ENCODE measurements at regions not wholly inside any gene's neighbourhood (a gene's known extent, or its start where the extent isn't known, plus 50 kb on each side); places are given as distances from the start of the nearest gene placed in this dataset.

DNA sequence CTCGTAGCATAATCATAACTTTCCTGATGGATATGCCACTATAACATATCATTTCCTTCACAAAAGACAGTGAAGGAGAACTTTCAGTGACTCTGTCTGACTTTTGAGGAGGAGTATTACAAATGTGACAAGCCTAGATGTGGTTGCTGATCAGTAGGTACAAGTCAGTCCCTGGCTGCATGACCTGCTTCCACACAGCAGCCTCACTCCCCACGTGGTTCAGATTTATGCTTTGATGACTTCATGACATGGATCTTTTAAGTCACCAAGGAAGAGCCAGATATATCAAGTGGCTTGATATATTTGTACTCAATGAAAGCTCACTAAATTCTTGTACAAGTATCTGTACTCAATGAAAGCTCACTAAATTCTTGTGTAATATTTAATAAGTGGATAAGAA is 50.9 kb upstream of the MKLN1 start:
- H3K27me3 ChIP-seq (replicated peaks; ENCODE audit: control insufficient read depth, insufficient read depth, low read length) = no peaks in the 10 kb centered on the region
- TF ChIP-seq, protein P1, sequence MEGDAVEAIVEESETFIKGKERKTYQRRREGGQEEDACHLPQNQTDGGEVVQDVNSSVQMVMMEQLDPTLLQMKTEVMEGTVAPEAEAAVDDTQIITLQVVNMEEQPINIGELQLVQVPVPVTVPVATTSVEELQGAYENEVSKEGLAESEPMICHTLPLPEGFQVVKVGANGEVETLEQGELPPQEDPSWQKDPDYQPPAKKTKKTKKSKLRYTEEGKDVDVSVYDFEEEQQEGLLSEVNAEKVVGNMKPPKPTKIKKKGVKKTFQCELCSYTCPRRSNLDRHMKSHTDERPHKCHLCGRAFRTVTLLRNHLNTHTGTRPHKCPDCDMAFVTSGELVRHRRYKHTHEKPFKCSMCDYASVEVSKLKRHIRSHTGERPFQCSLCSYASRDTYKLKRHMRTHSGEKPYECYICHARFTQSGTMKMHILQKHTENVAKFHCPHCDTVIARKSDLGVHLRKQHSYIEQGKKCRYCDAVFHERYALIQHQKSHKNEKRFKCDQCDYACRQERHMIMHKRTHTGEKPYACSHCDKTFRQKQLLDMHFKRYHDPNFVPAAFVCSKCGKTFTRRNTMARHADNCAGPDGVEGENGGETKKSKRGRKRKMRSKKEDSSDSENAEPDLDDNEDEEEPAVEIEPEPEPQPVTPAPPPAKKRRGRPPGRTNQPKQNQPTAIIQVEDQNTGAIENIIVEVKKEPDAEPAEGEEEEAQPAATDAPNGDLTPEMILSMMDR (IDR thresholded peaks at IDR 0.05; ENCODE audit: insufficient read depth in 1 of 2, low read depth in 1 of 2, low read length in 1 of 2, severe bottlenecking in 1 of 2, unreplicated experiment in 1 of 2) = no peak
- Mint-ChIP-seq H3K27ac (ENCODE audit: unreplicated experiment) (no peak overlapping the region), H3K27me3 (ENCODE audit: insufficient read depth, unreplicated experiment) (no peaks in the 10 kb centered on the region), H3K4me1 (ENCODE audit: low read depth, unreplicated experiment) (peaks cover 7% of the 10 kb centered on the region), H3K36me3 (ENCODE audit: insufficient read depth, unreplicated experiment) (no peaks in the 10 kb centered on the region), H3K4me3 (ENCODE audit: unreplicated experiment) (no peak overlapping the region), H3K9me3 (ENCODE audit: unreplicated experiment) (peaks cover 8% of the 10 kb centered on the region)
- no TSS peak for BruUV-seq (replicated peaks)
- no peak overlapping the region for H3K4me3 ChIP-seq (ENCODE audit: low read depth, low read length)
- no peaks in the 10 kb centered on the region for H3K4me1 ChIP-seq
- intact Hi-C loops (cut with micrococcal nuclease; ENCODE audit: unreplicated experiment) = no loop called here
- no peaks in the 10 kb centered on the region for H3K9me3 ChIP-seq
- no peak for DNase-seq
- CTCF ChIA-PET = no interaction called here
- POLR2A ChIA-PET = no interaction called here
- H3K36me3 ChIP-seq (ENCODE audit: control insufficient read depth, insufficient read depth, low read length) = no peaks in the 10 kb centered on the region

Small RNA genes lying in the stretch of these regions (microRNA-seq; reads per million reads assigned to microRNA genes)
- 629 reads per million, percentile 84 among the genes with 10 or more reads in this experiment for gene MIR29A
